Esophagus squamous epithelium (tissue), 5 donors: ENCODE measurements at regions not wholly inside any gene's neighbourhood (a gene's known extent, or its start where the extent isn't known, plus 50 kb on each side); places are given as distances from the start of the nearest gene placed in this dataset.

Source experiments
- DNase-seq: peaks from one replicate; lab custom pipeline; 2025; lab: John Stamatoyannopoulos, UW
- H3K27ac ChIP-seq, 4 donors: fragments of 200-600 bp; sonication (generic); one replicate each; pipeline ENCODE4 v1.5.1; 2016 to 2019; ENCODE audit warnings: mild to moderate bottlenecking in 1 of 4
- H3K27me3 ChIP-seq, 4 donors: fragments of 200-600 bp; sonication (generic); 1 replicate in 3 of 4; 2 replicates in 1 of 4; pipeline versions ENCODE4 v1.5.1 to v1.6.0; 2017 to 2021; ENCODE audit warnings: antibody characterized with exemption in 1 of 4
- H3K36me3 ChIP-seq, 3 donors: fragments of 200-600 bp; sonication (generic); one replicate each; pipeline ENCODE4 v1.5.1; 2016 to 2019
- H3K4me1 ChIP-seq, 3 donors: fragments of 200-600 bp; sonication (generic); one replicate each; pipeline ENCODE4 v1.5.1; 2017 to 2019
- H3K4me3 ChIP-seq, 4 donors: fragments of 200-600 bp; sonication (generic); 1 replicate in 3 of 4; 2 replicates in 1 of 4; pipeline ENCODE4 v1.5.1; 2016 to 2019; ENCODE audit warnings: mild to moderate bottlenecking in 2 of 4, moderate library complexity in 1 of 4
- H3K9me3 ChIP-seq, 3 donors: fragments of 200-600 bp; sonication (generic); one replicate each; pipeline ENCODE4 v1.5.1; 2016 to 2019
- CTCF ChIP-seq, 6 experiments: fragments of 450-650 bp in 4 of 6; fragments of 200-600 bp in 2 of 6; sonication (generic) in 2 of 6; IDR thresholded peaks; one replicate each; pipeline ENCODE4 v1.5.1; 2016 to 2019; ENCODE audit warnings: antibody characterized with exemption in 6 of 6, mild to moderate bottlenecking in 4 of 6, moderate library complexity in 4 of 6
- POLR2A ChIP-seq, 4 donors: fragments of 450-650 bp; IDR thresholded peaks; one replicate each; pipeline ENCODE4 v1.6.1; 2017; ENCODE audit warnings: antibody characterized with exemption in 4 of 4, mild to moderate bottlenecking in 4 of 4, moderate library complexity in 3 of 4
- WGBS, 2 donors: methylation state at CpG; one replicate each; pipeline ENCODE4 v1.1.5; 2018; 5-methylcytosine and 5-hydroxymethylcytosine counted together
- intact Hi-C: fragments of 100-400 bp; cut with DNase I; formaldehyde crosslinking; loops from one replicate; pipeline ENCODE4 v1.15.0; 2022
- donor health status: DM: yes; HTN: yes; CAD: no.

GRCh38 chr1:105017587-105017986, 1267.9 kb downstream of the AMY1C start:
- Histone ChIP-seq H3K27ac (no peak overlapping the region), H3K36me3 (no peaks in the 10 kb centered on the region), H3K4me1 (no peaks in the 10 kb centered on the region), H3K9me3 (no peaks in the 10 kb centered on the region), H3K27me3 (no peaks in the 10 kb centered on the region), H3K4me3 (no peak overlapping the region)
- TF ChIP-seq CTCF (IDR thresholded peaks at IDR 0.05) (no peak), POLR2A (IDR thresholded peaks at IDR 0.05) (no peak)
- DNase-seq = no peak
- intact Hi-C loops = no loop called here
- WGBS, 2 donors = 69 to 75% methylated on average over 7 of the region's 7 CpGs

- Histone ChIP-seq H3K27me3 (no peaks in the 10 kb centered on the region), H3K4me1 (no peaks in the 10 kb centered on the region), H3K4me3 (no peak overlapping the region), H3K9me3 (peaks cover 0 to 12% (median 0%) of the 10 kb centered on the region in 3 donors), H3K36me3 (no peaks in the 10 kb centered on the region), H3K27ac (no peak overlapping the region)
- no peak for DNase-seq
- TF ChIP-seq CTCF (IDR thresholded peaks at IDR 0.05) = no peak
- no peak for TF ChIP-seq POLR2A (IDR thresholded peaks at IDR 0.05)
- intact Hi-C loops = no loop called here
Observed at GRCh38 chr1:105023719-105024118, 1274.0 kb downstream of the AMY1C start.

- no peak for DNase-seq
- TF ChIP-seq CTCF (IDR thresholded peaks at IDR 0.05) = no peak
- no peak for TF ChIP-seq POLR2A (IDR thresholded peaks at IDR 0.05)
- H3K4me3 ChIP-seq = no peak overlapping the region
- intact Hi-C loops = no loop called here
- H3K27me3 ChIP-seq = no peaks in the 10 kb centered on the region
- no peak overlapping the region for H3K27ac ChIP-seq
- 68 to 100% methylated on average over 1 to 3 of the region's 3 CpGs for WGBS, 2 donors
- no peaks in the 10 kb centered on the region for H3K4me1 ChIP-seq
- H3K36me3 ChIP-seq = no peaks in the 10 kb centered on the region
- peaks cover 0 to 12% (median 0%) of the 10 kb centered on the region in 3 donors for H3K9me3 ChIP-seq
Observed at GRCh38 chr1:105027838-105028471, 1278.3 kb downstream of the AMY1C start.

GRCh38 chr1:105072446-105072845, 1322.7 kb downstream of the AMY1C start:
- H3K27me3 ChIP-seq = no peaks in the 10 kb centered on the region
- no peak overlapping the region for H3K27ac ChIP-seq
- H3K9me3 ChIP-seq = no peaks in the 10 kb centered on the region
- no peak for DNase-seq
- no peaks in the 10 kb centered on the region for H3K36me3 ChIP-seq
- TF ChIP-seq CTCF (IDR thresholded peaks at IDR 0.05) (no peak), POLR2A (IDR thresholded peaks at IDR 0.05) (no peak)
- H3K4me3 ChIP-seq = no peak overlapping the region
- intact Hi-C loops = no loop called here
- 88 to 93% methylated on average over 2 to 3 of the region's 3 CpGs for WGBS, 2 donors
- no peaks in the 10 kb centered on the region for H3K4me1 ChIP-seq

GRCh38 chr1:105072850-105073249, 1323.2 kb downstream of the AMY1C start:
- WGBS, 2 donors = 69 to 73% methylated on average over 3 of the region's 3 CpGs
- DNase-seq = no peak
- no peak for TF ChIP-seq POLR2A (IDR thresholded peaks at IDR 0.05)
- TF ChIP-seq CTCF (IDR thresholded peaks at IDR 0.05) = no peak
- Histone ChIP-seq H3K27me3 (no peaks in the 10 kb centered on the region), H3K4me3 (no peak overlapping the region), H3K9me3 (no peaks in the 10 kb centered on the region), H3K27ac (no peak overlapping the region), H3K4me1 (no peaks in the 10 kb centered on the region), H3K36me3 (no peaks in the 10 kb centered on the region)
- intact Hi-C loops = no loop called here
